CD14-positive monocyte (primary cell): ENCODE measurements at regions not wholly inside any gene's neighbourhood (a gene's known extent, or its start where the extent isn't known, plus 50 kb on each side); places are given as distances from the start of the nearest gene placed in this dataset.

ENCODE experiments used
- DNase-seq, 3 donors: peaks; one replicate each; pipeline ENCODE4 v3.0.0-alpha.2; 2011 to 2022
- H2AFZ ChIP-seq: 2 replicates; pipeline ENCODE4 v1.6.0; 2012; ENCODE audit warnings: mild to moderate bottlenecking, low read depth, low read length, inconsistent platforms; ENCODE audit not compliant: insufficient read depth, poor library complexity, severe bottlenecking
- H3K27ac ChIP-seq, 2 donors: 1 replicate in 1 of 2; 2 replicates in 1 of 2; pipeline ENCODE4 v1.5.1; 2012 to 2013; ENCODE audit warnings: low read length in 2 of 2, control low read depth in 1 of 2, inconsistent platforms in 1 of 2, low read depth in 1 of 2, mild to moderate bottlenecking in 1 of 2
- H3K27me3 ChIP-seq, 2 donors: one replicate each; pipeline versions ENCODE4 v1.6.0 to v1.6.1; 2011 to 2013; ENCODE audit warnings: low read length in 2 of 2; ENCODE audit not compliant: control insufficient read depth in 2 of 2, insufficient read depth in 2 of 2
- H3K36me3 ChIP-seq, 2 donors: replicated peaks in 1 of 2; 1 replicate in 1 of 2; 2 replicates in 1 of 2; pipeline versions ENCODE4 v1.5.1 to v1.6.1; 2012 to 2013; ENCODE audit warnings: low read length in 2 of 2, control low read depth in 1 of 2, inconsistent platforms in 1 of 2, mild to moderate bottlenecking in 1 of 2; ENCODE audit not compliant: insufficient read depth in 2 of 2, control insufficient read depth in 1 of 2
- H3K4me1 ChIP-seq, 2 donors: 1 replicate in 1 of 2; 2 replicates in 1 of 2; pipeline versions ENCODE4 v1.5.1 to v1.6.1; 2012 to 2013; ENCODE audit warnings: low read length in 2 of 2, control low read depth in 1 of 2, inconsistent platforms in 1 of 2, mild to moderate bottlenecking in 1 of 2, moderate library complexity in 1 of 2; ENCODE audit not compliant: insufficient read depth in 2 of 2, control insufficient read depth in 1 of 2
- H3K4me2 ChIP-seq: replicated peaks from 2 replicates; pipeline ENCODE3; 2012; ENCODE audit warnings: low read length, moderate library complexity, mild to moderate bottlenecking; ENCODE audit not compliant: poor library complexity, severe bottlenecking; ENCODE audit errors: extremely low read depth
- H3K4me3 ChIP-seq, 3 experiments: fragments of 200-600 bp in 1 of 3; sonication (generic) in 1 of 3; replicated peaks in 1 of 3; 1 replicate in 2 of 3; 2 replicates in 1 of 3; pipeline ENCODE4 v1.5.1; 2011 to 2013; ENCODE audit warnings: low read length in 3 of 3, mild to moderate bottlenecking in 3 of 3, control low read depth in 2 of 3, low read depth in 2 of 3, inconsistent platforms in 1 of 3, moderate library complexity in 1 of 3
- H3K79me2 ChIP-seq: 2 replicates; pipeline ENCODE4 v1.6.0; 2012; ENCODE audit warnings: mild to moderate bottlenecking, control low read depth, inconsistent platforms, low read length, moderate library complexity; ENCODE audit not compliant: insufficient read depth
- H3K9ac ChIP-seq: 2 replicates; pipeline ENCODE4 v1.6.0; 2017; ENCODE audit warnings: low read length, mild to moderate bottlenecking; ENCODE audit not compliant: insufficient read depth, poor library complexity, severe bottlenecking
- H3K9me3 ChIP-seq, 2 donors: replicated peaks in 1 of 2; 1 replicate in 1 of 2; 2 replicates in 1 of 2; pipeline versions ENCODE4 v1.5.1 to v1.6.1; 2012 to 2013; ENCODE audit warnings: low read length in 2 of 2, control low read depth in 1 of 2; ENCODE audit not compliant: control insufficient read depth in 1 of 2, insufficient read depth in 1 of 2
- H4K20me1 ChIP-seq: 2 replicates; pipeline ENCODE4 v1.6.0; 2012; ENCODE audit warnings: mild to moderate bottlenecking, low read length, control low read depth, moderate library complexity; ENCODE audit not compliant: insufficient read depth
- H3K27ac Mint-ChIP-seq, 7 donors: one replicate each; pipeline ENCODE4 v1.8.0; 2020; ENCODE audit warnings: mild to moderate bottlenecking in 7 of 7, mixed read lengths in 7 of 7, moderate library complexity in 6 of 7, inconsistent platforms in 2 of 7
- H3K27me3 Mint-ChIP-seq, 3 donors: one replicate each; pipeline ENCODE4 v1.8.0; 2021 to 2022; ENCODE audit warnings: low read depth in 3 of 3, mild to moderate bottlenecking in 3 of 3, mixed read lengths in 3 of 3, moderate library complexity in 3 of 3, inconsistent platforms in 1 of 3
- H3K36me3 Mint-ChIP-seq, 2 donors: one replicate each; pipeline ENCODE4 v1.8.0; 2020; ENCODE audit warnings: mixed read lengths in 2 of 2, inconsistent platforms in 1 of 2, mild to moderate bottlenecking in 1 of 2
- H3K4me1 Mint-ChIP-seq: one replicate; pipeline ENCODE4 v1.8.0; 2020; ENCODE audit warnings: mild to moderate bottlenecking, mixed read lengths
- H3K4me3 Mint-ChIP-seq, 2 donors: one replicate each; pipeline ENCODE4 v1.8.0; 2020; ENCODE audit warnings: mild to moderate bottlenecking in 2 of 2, mixed read lengths in 2 of 2, moderate library complexity in 1 of 2
- H3K9me3 Mint-ChIP-seq, 7 donors: one replicate each; pipeline ENCODE4 v1.8.0; 2020 to 2022; ENCODE audit warnings: mixed read lengths in 7 of 7, mild to moderate bottlenecking in 6 of 7, moderate library complexity in 6 of 7, inconsistent platforms in 2 of 7
- CTCF ChIP-seq: fragments of 200-600 bp; IDR thresholded peaks from one replicate; pipeline ENCODE4 v1.8.0; 2022; ENCODE audit warnings: antibody characterized with exemption, mild to moderate bottlenecking
- WGBS: methylation state at CpG from one replicate; pipeline ENCODE4 v1.1.5; 2013; ENCODE audit warnings: missing lambda C conversion rate; ENCODE audit not compliant: insufficient coverage; 5-methylcytosine and 5-hydroxymethylcytosine counted together
- intact Hi-C, 2 donors: fragments of 100-400 bp; cut with micrococcal nuclease; formaldehyde crosslinking; loops; one replicate each; pipeline versions ENCODE4 v1.15.0 to v1.15.1; 2023

GRCh38 chr15:91530956-91531582 is 322.4 kb upstream of the SLCO3A1 start:
- DNase-seq: no peak
- Histone ChIP-seq H3K4me1 (no peaks in the 10 kb centered on the region), H3K4me3 (no peak overlapping the region), H2AFZ (no peak overlapping the region), H3K27me3 (no peaks in the 10 kb centered on the region), H3K9ac (no peak overlapping the region), H3K79me2 (no peaks in the 10 kb centered on the region), H3K4me2 (no peak overlapping the region), H3K36me3 (no peaks in the 10 kb centered on the region), H4K20me1 (no peaks in the 10 kb centered on the region), H3K9me3 (no peaks in the 10 kb centered on the region), H3K27ac (no peak overlapping the region)
- no peaks in the 10 kb centered on the region for H3K36me3 Mint-ChIP-seq
- peaks cover 0 to 2% (median 0%) of the 10 kb centered on the region in 7 donors for H3K9me3 Mint-ChIP-seq
- H3K4me1 Mint-ChIP-seq: peaks cover 3% of the 10 kb centered on the region
- H3K4me3 Mint-ChIP-seq: peak overlapping the region in 1 of 2 donors; percentile 23
- intact Hi-C loops: no loop called here
- 100% methylated on average over 6 of the region's 9 CpGs for WGBS
- peaks cover 1 to 2% (median 2%) of the 10 kb centered on the region in 3 donors for H3K27me3 Mint-ChIP-seq
- no peak overlapping the region for H3K27ac Mint-ChIP-seq
- no peak for TF ChIP-seq CTCF

DNA sequence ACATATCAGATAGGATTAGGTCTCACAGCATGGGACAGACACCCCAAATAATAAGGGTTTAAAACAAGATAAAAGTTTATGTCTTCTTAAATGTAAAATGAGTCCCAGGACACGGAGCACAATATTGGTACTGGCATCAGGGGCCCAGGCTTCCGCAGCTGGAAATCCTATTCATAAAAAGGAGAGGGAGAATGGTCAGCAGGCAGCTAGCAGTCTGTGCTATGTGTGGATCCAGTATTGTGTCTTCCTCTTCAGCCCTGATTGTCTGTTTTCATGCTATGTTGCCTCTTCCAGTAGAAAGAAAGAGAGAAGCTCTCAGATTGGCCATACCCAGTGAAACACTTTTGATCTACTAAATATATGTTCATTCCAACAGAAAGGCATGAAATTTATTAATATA is 319.3 kb upstream of the SLCO3A1 start:
- Histone ChIP-seq H3K4me3 (no peak overlapping the region), H3K79me2 (no peaks in the 10 kb centered on the region), H3K36me3 (no peaks in the 10 kb centered on the region), H3K9ac (no peak overlapping the region), H3K27me3 (no peaks in the 10 kb centered on the region), H3K27ac (no peak overlapping the region), H3K9me3 (no peaks in the 10 kb centered on the region), H2AFZ (no peak overlapping the region), H3K4me2 (no peak overlapping the region), H3K4me1 (no peaks in the 10 kb centered on the region), H4K20me1 (no peaks in the 10 kb centered on the region)
- no peaks in the 10 kb centered on the region for H3K36me3 Mint-ChIP-seq
- DNase-seq: no peak
- intact Hi-C loops: no loop called here
- no peak for TF ChIP-seq CTCF
- no peak overlapping the region for H3K4me3 Mint-ChIP-seq
- H3K27me3 Mint-ChIP-seq: peaks cover 1 to 2% (median 2%) of the 10 kb centered on the region in 3 donors
- 100% methylated on average over 2 of the region's 2 CpGs for WGBS
- H3K27ac Mint-ChIP-seq: no peak overlapping the region
- H3K4me1 Mint-ChIP-seq: no peaks in the 10 kb centered on the region
- no peaks in the 10 kb centered on the region for H3K9me3 Mint-ChIP-seq
